ENCODE measurements at regions not wholly inside any gene's neighbourhood (a gene's known extent, or its start where the extent isn't known, plus 50 kb on each side); places are given as distances from the start of the nearest gene placed in this dataset.
"Not testable (repeated sequence)": the region's sequence is repeated elsewhere in the genome, so short reads cannot be mapped to it uniquely, and the experiment has no call there.

GRCh38 chr7:10779465-10780399 is 193.9 kb upstream of the PHF14 start:
- H3K4me1 Mint-ChIP-seq (ENCODE audit: low read depth), result no peaks in the 10 kb centered on the region
- H3K9me3 Mint-ChIP-seq, result no peaks in the 10 kb centered on the region
- H3K27me3 Mint-ChIP-seq, result no peaks in the 10 kb centered on the region
- H3K4me3 Mint-ChIP-seq, result no peak overlapping the region
- H3K36me3 Mint-ChIP-seq (ENCODE audit: low read depth), result no peaks in the 10 kb centered on the region
- no peak for DNase-seq
- no peak overlapping the region for H3K27ac Mint-ChIP-seq

- no peak overlapping the region for H3K4me3 Mint-ChIP-seq
- H3K4me1 Mint-ChIP-seq (ENCODE audit: low read depth), result no peaks in the 10 kb centered on the region
- H3K9me3 Mint-ChIP-seq, result no peaks in the 10 kb centered on the region
- no peak overlapping the region for H3K27ac Mint-ChIP-seq
- no peaks in the 10 kb centered on the region for H3K36me3 Mint-ChIP-seq (ENCODE audit: low read depth)
- no peaks in the 10 kb centered on the region for H3K27me3 Mint-ChIP-seq
- no peak for DNase-seq
Observed at GRCh38 chr7:10780400-10780747, 193.3 kb upstream of the PHF14 start.

- H3K27me3 Mint-ChIP-seq; H3K36me3 Mint-ChIP-seq (ENCODE audit: low read depth); H3K4me3 Mint-ChIP-seq; H3K4me1 Mint-ChIP-seq (ENCODE audit: low read depth); H3K27ac Mint-ChIP-seq; H3K9me3 Mint-ChIP-seq; DNase-seq: not testable (repeated sequence)
Observed at GRCh38 chr7:10786976-10787375, 186.7 kb upstream of the PHF14 start.

GRCh38 chr7:10789170-10789569 is 184.5 kb upstream of the PHF14 start:
- Mint-ChIP-seq H3K4me3 (no peak overlapping the region), H3K4me1 (ENCODE audit: low read depth) (no peaks in the 10 kb centered on the region), H3K36me3 (ENCODE audit: low read depth) (no peaks in the 10 kb centered on the region), H3K27me3 (no peaks in the 10 kb centered on the region), H3K9me3 (no peaks in the 10 kb centered on the region), H3K27ac (no peak overlapping the region)
- no peak for DNase-seq

GRCh38 chr7:10790910-10791309 is 182.8 kb upstream of the PHF14 start:
- no peak overlapping the region for H3K27ac Mint-ChIP-seq
- no peaks in the 10 kb centered on the region for H3K36me3 Mint-ChIP-seq (ENCODE audit: low read depth)
- no peak overlapping the region for H3K4me3 Mint-ChIP-seq
- no peaks in the 10 kb centered on the region for H3K4me1 Mint-ChIP-seq (ENCODE audit: low read depth)
- H3K9me3 Mint-ChIP-seq, result no peaks in the 10 kb centered on the region
- no peak for DNase-seq
- no peaks in the 10 kb centered on the region for H3K27me3 Mint-ChIP-seq

- DNase-seq, result no peak
- Mint-ChIP-seq H3K4me1 (ENCODE audit: low read depth) (no peaks in the 10 kb centered on the region), H3K27ac (no peak overlapping the region), H3K9me3 (no peaks in the 10 kb centered on the region), H3K4me3 (no peak overlapping the region), H3K27me3 (no peaks in the 10 kb centered on the region), H3K36me3 (ENCODE audit: low read depth) (no peaks in the 10 kb centered on the region)
Observed at GRCh38 chr7:10793995-10794775, 179.5 kb upstream of the PHF14 start.

GRCh38 chr7:10797157-10797556 is 176.5 kb upstream of the PHF14 start:
- DNase-seq, result no peak
- Mint-ChIP-seq H3K27ac (no peak overlapping the region), H3K27me3 (no peaks in the 10 kb centered on the region), H3K36me3 (ENCODE audit: low read depth) (no peaks in the 10 kb centered on the region), H3K4me3 (no peak overlapping the region), H3K9me3 (no peaks in the 10 kb centered on the region), H3K4me1 (ENCODE audit: low read depth) (no peaks in the 10 kb centered on the region)

GRCh38 chr7:10798044-10798443 is 175.6 kb upstream of the PHF14 start:
- H3K4me3 Mint-ChIP-seq, result no peak overlapping the region
- DNase-seq, result no peak
- H3K27ac Mint-ChIP-seq, result no peak overlapping the region
- no peaks in the 10 kb centered on the region for H3K4me1 Mint-ChIP-seq (ENCODE audit: low read depth)
- no peaks in the 10 kb centered on the region for H3K36me3 Mint-ChIP-seq (ENCODE audit: low read depth)
- no peaks in the 10 kb centered on the region for H3K27me3 Mint-ChIP-seq
- no peaks in the 10 kb centered on the region for H3K9me3 Mint-ChIP-seq

- H3K27me3 Mint-ChIP-seq, result no peaks in the 10 kb centered on the region
- no peak overlapping the region for H3K4me3 Mint-ChIP-seq
- H3K27ac Mint-ChIP-seq, result no peak overlapping the region
- H3K36me3 Mint-ChIP-seq (ENCODE audit: low read depth), result no peaks in the 10 kb centered on the region
- no peaks in the 10 kb centered on the region for H3K4me1 Mint-ChIP-seq (ENCODE audit: low read depth)
- no peaks in the 10 kb centered on the region for H3K9me3 Mint-ChIP-seq
- no peak for DNase-seq
Observed at GRCh38 chr7:10799475-10799874, 174.2 kb upstream of the PHF14 start.

- Mint-ChIP-seq H3K27me3 (no peaks in the 10 kb centered on the region), H3K36me3 (ENCODE audit: low read depth) (no peaks in the 10 kb centered on the region), H3K9me3 (no peaks in the 10 kb centered on the region), H3K27ac (no peak overlapping the region), H3K4me1 (ENCODE audit: low read depth) (no peaks in the 10 kb centered on the region), H3K4me3 (no peak overlapping the region)
- no peak for DNase-seq
Observed at GRCh38 chr7:10802011-10802410, 171.7 kb upstream of the PHF14 start.

GRCh38 chr7:10802526-10802925 is 171.1 kb upstream of the PHF14 start:
- Mint-ChIP-seq H3K36me3 (ENCODE audit: low read depth) (no peaks in the 10 kb centered on the region), H3K27me3 (no peaks in the 10 kb centered on the region)

GRCh38 chr7:10803720-10804119 is 170.0 kb upstream of the PHF14 start:
- no peaks in the 10 kb centered on the region for H3K9me3 Mint-ChIP-seq
- H3K4me1 Mint-ChIP-seq (ENCODE audit: low read depth), result no peaks in the 10 kb centered on the region
- no peak overlapping the region for H3K4me3 Mint-ChIP-seq
- no peaks in the 10 kb centered on the region for H3K27me3 Mint-ChIP-seq
- H3K27ac Mint-ChIP-seq, result no peak overlapping the region
- no peak for DNase-seq
- no peaks in the 10 kb centered on the region for H3K36me3 Mint-ChIP-seq (ENCODE audit: low read depth)

More at GRCh38 chr7:10802526-10802925, 171.1 kb upstream of the PHF14 start:
- no peak overlapping the region for H3K27ac Mint-ChIP-seq
- H3K9me3 Mint-ChIP-seq, result no peaks in the 10 kb centered on the region
- H3K4me3 Mint-ChIP-seq, result no peak overlapping the region
- no peaks in the 10 kb centered on the region for H3K4me1 Mint-ChIP-seq (ENCODE audit: low read depth)
- DNase-seq, result no peak

GRCh38 chr7:10804770-10805169 is 168.9 kb upstream of the PHF14 start:
- Mint-ChIP-seq H3K4me1 (ENCODE audit: low read depth) (no peaks in the 10 kb centered on the region), H3K9me3 (no peaks in the 10 kb centered on the region), H3K4me3 (no peak overlapping the region), H3K27me3 (no peaks in the 10 kb centered on the region), H3K36me3 (ENCODE audit: low read depth) (no peaks in the 10 kb centered on the region), H3K27ac (no peak overlapping the region)
- DNase-seq, result no peak

- Mint-ChIP-seq H3K9me3 (peaks cover 4% of the 10 kb centered on the region), H3K27ac (no peak overlapping the region)
Observed at GRCh38 chr7:10815546-10815945, 158.1 kb upstream of the PHF14 start.

GRCh38 chr7:10821156-10821555 is 152.5 kb upstream of the PHF14 start:
- Mint-ChIP-seq H3K27me3 (no peaks in the 10 kb centered on the region), H3K4me1 (ENCODE audit: low read depth) (no peaks in the 10 kb centered on the region), H3K4me3 (no peak overlapping the region), H3K9me3 (no peaks in the 10 kb centered on the region), H3K36me3 (ENCODE audit: low read depth) (no peaks in the 10 kb centered on the region), H3K27ac (no peak overlapping the region)
- no peak for DNase-seq

More at GRCh38 chr7:10815546-10815945, 158.1 kb upstream of the PHF14 start:
- H3K27me3 Mint-ChIP-seq, result no peaks in the 10 kb centered on the region
- no peak for DNase-seq
- no peaks in the 10 kb centered on the region for H3K36me3 Mint-ChIP-seq (ENCODE audit: low read depth)
- no peaks in the 10 kb centered on the region for H3K4me1 Mint-ChIP-seq (ENCODE audit: low read depth)
- no peak overlapping the region for H3K4me3 Mint-ChIP-seq

All from activated T-cell treated with anti-CD3 and anti-CD28 coated beads, Interleukin-2, amount 50 U/mL, for 24 hours (primary cell).